Fibroblast of pulmonary artery (primary cell): ENCODE measurements at regions not wholly inside any gene's neighbourhood (a gene's known extent, or its start where the extent isn't known, plus 50 kb on each side); places are given as distances from the start of the nearest gene placed in this dataset.
A peak's percentile ranks its signal among the peaks of the same experiment; 100 is the strongest.

Experiments
- DNase-seq: peaks from one replicate; pipeline ENCODE4 v3.0.0-alpha.2; 2010; ENCODE audit warnings: low read depth
- H3K4me3 ChIP-seq: replicated peaks from 2 replicates; pipeline ENCODE4 v1.5.1; 2011; ENCODE audit warnings: low read depth, mild to moderate bottlenecking, control low read depth, low read length, moderate library complexity
- CTCF ChIP-seq: IDR thresholded peaks from 2 replicates; pipeline ENCODE4 v1.5.1; 2011; ENCODE audit warnings: mild to moderate bottlenecking, control low read depth, low read length, inconsistent platforms; ENCODE audit errors: missing control alignments

- H3K4me3 ChIP-seq: no peak overlapping the region
- DNase-seq: no peak
- no peak for TF ChIP-seq CTCF
Observed at GRCh38 chr5:39638813-39639212, 214.0 kb upstream of the DAB2 start.

GRCh38 chr5:39633057-39633456 lies 208.3 kb upstream of the DAB2 start:
- H3K4me3 ChIP-seq: no peak overlapping the region
- no peak for DNase-seq
- no peak for TF ChIP-seq CTCF

GRCh38 chr5:39631958-39632357 lies 207.2 kb upstream of the DAB2 start:
- H3K4me3 ChIP-seq: no peak overlapping the region
- TF ChIP-seq CTCF: no peak
- DNase-seq: no peak

- no peak for DNase-seq
- TF ChIP-seq CTCF: no peak
- no peak overlapping the region for H3K4me3 ChIP-seq
Observed at GRCh38 chr5:39629946-39630345, 205.2 kb upstream of the DAB2 start.

GRCh38 chr5:39628348-39628747 lies 203.6 kb upstream of the DAB2 start:
- H3K4me3 ChIP-seq: no peak overlapping the region
- TF ChIP-seq CTCF: no peak
- no peak for DNase-seq

- DNase-seq: no peak
- H3K4me3 ChIP-seq: no peak overlapping the region
- no peak for TF ChIP-seq CTCF
Observed at GRCh38 chr5:39624890-39625289, 200.1 kb upstream of the DAB2 start.

GRCh38 chr5:39624268-39624886 lies 199.6 kb upstream of the DAB2 start:
- H3K4me3 ChIP-seq: no peak overlapping the region
- DNase-seq: peak; percentile 33
- TF ChIP-seq CTCF: no peak
